HepG2 (cell line): ENCODE measurements at regions not wholly inside any gene's neighbourhood (a gene's known extent, or its start where the extent isn't known, plus 50 kb on each side); places are given as distances from the start of the nearest gene placed in this dataset.

Experiments used
- ATAC-seq: fragments of 200-7000 bp; cut with Tn5 transposase; 3 replicates; pipeline ENCODE4 v1.9.1; 2020; ENCODE audit warnings: mild to moderate bottlenecking, moderate library complexity
- BruUV-seq: library from RNA; stranded (reverse); fragments of 400-500 nt; replicated peaks from 2 replicates; lab custom pipeline; 2021; lab: Mats Ljungman, UMichigan
- CTCF ChIA-PET: fragments of 300-600 bp; formaldehyde crosslinking; extraction: SDS; loops from one replicate; lab custom pipeline; 2021; ENCODE audit warnings: low total read pairs, inconsistent platforms, low intra/inter-chr PET ratio; lab: Yijun Ruan, JAX
- POLR2A ChIA-PET: fragments of 350-600 bp; sonication (Branson Sonifier 250); formaldehyde crosslinking; loops from one replicate; lab custom pipeline; 2020; ENCODE audit warnings: antibody characterized with exemption, inconsistent platforms; lab: Yijun Ruan, JAX
- DNase-seq: peaks from one replicate; pipeline ENCODE4 v3.0.0-alpha.2; 2015; ENCODE audit warnings: low spot score
- FAIRE-seq: peaks from 3 replicates; lab custom pipeline; 2011; peaks lifted over from hg19 to GRCh38; lab: Jason Lieb, UNC
- H2AFZ ChIP-seq: one replicate; pipeline ENCODE4 v1.6.1; 2011; ENCODE audit warnings: low read length, inconsistent platforms
- H3K27ac ChIP-seq: fragments of 300-600 bp; 3 replicates; pipeline ENCODE4 v1.8.0; 2011; ENCODE audit warnings: mixed run types, mild to moderate bottlenecking, mixed read lengths, low read length, inconsistent platforms; ENCODE audit not compliant: insufficient read depth; ENCODE audit errors: extremely low read length
- H3K27me3 ChIP-seq, 2 experiments: fragments of 200-600 bp in 1 of 2; 2 replicates in 1 of 2; 3 replicates in 1 of 2; pipeline versions ENCODE4 v1.6.0 to v1.8.0; 2011; ENCODE audit warnings: low read length in 2 of 2, mild to moderate bottlenecking in 2 of 2, moderate library complexity in 2 of 2, inconsistent platforms in 1 of 2; ENCODE audit not compliant: insufficient read depth in 2 of 2, control insufficient read depth in 1 of 2
- H3K36me3 ChIP-seq, 2 experiments: fragments of 200-600 bp in 1 of 2; replicated peaks in 1 of 2; 2 replicates in 1 of 2; 3 replicates in 1 of 2; pipeline versions ENCODE4 v1.5.1 to v1.8.0; 2011; ENCODE audit warnings: low read length in 2 of 2, inconsistent platforms in 1 of 2; ENCODE audit not compliant: insufficient read depth in 2 of 2, control insufficient read depth in 1 of 2
- H3K4me1 ChIP-seq: 2 replicates; pipeline ENCODE4 v1.5.1; 2012; ENCODE audit warnings: low read length, inconsistent platforms; ENCODE audit not compliant: insufficient read depth
- H3K4me2 ChIP-seq: 2 replicates; pipeline ENCODE4 v1.6.0; 2011; ENCODE audit warnings: low read depth, low read length, inconsistent platforms
- H3K4me3 ChIP-seq, 3 experiments: fragments of 200-600 bp in 1 of 3; sonication (generic), shearing (Covaris generic) in 1 of 3; replicated peaks in 1 of 3; 2 replicates each; pipeline ENCODE4 v1.5.1; 2011 to 2016; ENCODE audit warnings: low read length in 3 of 3, inconsistent platforms in 2 of 3, low read depth in 2 of 3, mild to moderate bottlenecking in 2 of 3, control low read depth in 1 of 3, mixed read lengths in 1 of 3; ENCODE audit not compliant: insufficient read depth in 1 of 3
- H3K79me2 ChIP-seq: one replicate; pipeline ENCODE4 v1.6.1; 2011; ENCODE audit warnings: low read length, inconsistent platforms; ENCODE audit not compliant: insufficient read depth
- H3K9ac ChIP-seq: 2 replicates; pipeline ENCODE4 v1.6.0; 2011; ENCODE audit warnings: mild to moderate bottlenecking, low read depth, low read length, inconsistent platforms; ENCODE audit not compliant: insufficient read depth
- H3K9me3 ChIP-seq: 2 replicates; pipeline ENCODE4 v1.5.1; 2012; ENCODE audit warnings: mild to moderate bottlenecking, low read length
- H4K20me1 ChIP-seq: 2 replicates; pipeline ENCODE4 v1.6.0; 2011; ENCODE audit warnings: inconsistent platforms, mild to moderate bottlenecking, low read length, moderate library complexity; ENCODE audit not compliant: insufficient read depth
- AGO1 ChIP-seq: fragments of 200-400 bp; formaldehyde crosslinking; IDR thresholded peaks from 2 replicates; pipeline ENCODE4 v1.6.1; 2017; ENCODE audit warnings: mild to moderate bottlenecking, low read depth, low read length, moderate library complexity; ENCODE audit not compliant: poor library complexity, severe bottlenecking
- GZF1 ChIP-seq: sonication (generic); formaldehyde crosslinking; IDR thresholded peaks from 2 replicates; pipeline ENCODE4 v1.5.1; 2020; ENCODE audit warnings: mild to moderate bottlenecking, missing genetic modification reagents
- PRPF4 ChIP-seq: fragments of 200-400 bp; formaldehyde crosslinking; IDR thresholded peaks from 2 replicates; pipeline ENCODE4 v1.6.1; 2016; ENCODE audit warnings: low read length, low read depth; ENCODE audit not compliant: poor library complexity, severe bottlenecking
- TCF7L2 ChIP-seq: IDR thresholded peaks from 2 replicates; pipeline ENCODE4 v1.6.1; 2011; ENCODE audit warnings: mild to moderate bottlenecking, low read depth, low read length, moderate library complexity
- YEATS4 ChIP-seq: sonication (generic); formaldehyde crosslinking; IDR thresholded peaks from 2 replicates; pipeline ENCODE4 v1.4.0; 2020; ENCODE audit warnings: missing genetic modification reagents, borderline replicate concordance
- ZFYVE20 ChIP-seq: sonication (generic); formaldehyde crosslinking; IDR thresholded peaks from 2 replicates; pipeline ENCODE4 v1.8.0; 2023; ENCODE audit warnings: low read depth, mild to moderate bottlenecking, moderate library complexity, missing genetic modification reagents, borderline replicate concordance
- ZNF138 ChIP-seq: sonication (generic); formaldehyde crosslinking; IDR thresholded peaks from 2 replicates; pipeline ENCODE4 v1.5.0; 2020; ENCODE audit warnings: mild to moderate bottlenecking, low read depth, missing genetic modification reagents
- ZNF446 ChIP-seq: sonication (generic); formaldehyde crosslinking; IDR thresholded peaks from 2 replicates; pipeline ENCODE4 v1.5.0; 2020; ENCODE audit warnings: mild to moderate bottlenecking, missing genetic modification reagents
- ZNF513 ChIP-seq: sonication (generic); formaldehyde crosslinking; conservative IDR thresholded peaks from 2 replicates; pipeline ENCODE4 v1.5.0; 2020; ENCODE audit warnings: missing genetic modification reagents
- ZNF589 ChIP-seq: sonication (generic); formaldehyde crosslinking; conservative IDR thresholded peaks from 2 replicates; pipeline ENCODE4 v1.8.0; 2022; ENCODE audit warnings: mild to moderate bottlenecking, moderate library complexity, missing genetic modification reagents
- WGBS: methylation state at CpG from one replicate; pipeline ENCODE4 v1.1.6; 2017; ENCODE audit warnings: low lambda C conversion rate; 5-methylcytosine and 5-hydroxymethylcytosine counted together
- in situ Hi-C: cut with HindIII; loops from 2 replicates; pipeline ENCODE4 v1.10.0; 2017; ENCODE audit warnings: low pct_unique_long_range_greater_than_20kb; ENCODE audit not compliant: extremely low pct_ligation_motif_present
- intact Hi-C: fragments of 100-400 bp; cut with micrococcal nuclease; formaldehyde crosslinking; loops from one replicate; pipeline ENCODE4 v1.10.0; 2022; ENCODE audit not compliant: unreplicated experiment

- no peaks in the 10 kb centered on the region for H3K9me3 ChIP-seq
- no peaks in the 10 kb centered on the region for H3K36me3 ChIP-seq
- no peak overlapping the region for H3K4me2 ChIP-seq
- H3K27ac ChIP-seq: no peak overlapping the region
- 7% methylated on average over 4 of the region's 4 CpGs for WGBS
- H2AFZ ChIP-seq: no peak overlapping the region
- H3K4me1 ChIP-seq: no peaks in the 10 kb centered on the region
- intact Hi-C loops: no loop called here
- H3K4me3 ChIP-seq: no peak overlapping the region
- DNase-seq (no peak), FAIRE-seq (no peak), ATAC-seq (no peak)
- ChIA-PET POLR2A (no interaction called here), CTCF (no interaction called here)
- TF ChIP-seq ZNF513 (CRISPR knock-in tag) (no peak), YEATS4 (CRISPR knock-in tag) (no peak), PRPF4 (no peak), ZNF446 (no peak), AGO1 (no peak), ZNF589 (CRISPR knock-in tag) (no peak), TCF7L2 (no peak), GZF1 (CRISPR knock-in tag) (no peak), ZNF138 (CRISPR knock-in tag) (no peak), ZFYVE20 (CRISPR knock-in tag) (no peak)
- no peaks in the 10 kb centered on the region for H3K79me2 ChIP-seq
- no TSS peak for BruUV-seq
- in situ Hi-C loops: no loop called here
- no peak overlapping the region for H3K9ac ChIP-seq
- no peaks in the 10 kb centered on the region for H4K20me1 ChIP-seq
- no peaks in the 10 kb centered on the region for H3K27me3 ChIP-seq
Measured at GRCh38 chr16:64203126-64203525, 918.7 kb downstream of the CDH11 start.
